Natural killer cell treated with Interleukin-12 subunit alpha and Interleukin-12 subunit beta and Interleukin-15 and Interleukin-18, amount 100 ng/mL, for 72 hours (primary cell): ENCODE measurements at regions not wholly inside any gene's neighbourhood (a gene's known extent, or its start where the extent isn't known, plus 50 kb on each side); places are given as distances from the start of the nearest gene placed in this dataset.
A peak's percentile ranks its signal among the peaks of the same experiment; 100 is the strongest.

ENCODE experiments used
- ATAC-seq, 2 donors: fragments of 150-1000 bp; cut with Tn5 transposase in 1 of 2; sonication (Bioruptor Pico), chemical (Tn5 transposase) in 1 of 2; 2 replicates each; pipeline ENCODE4 v1.10.0; 2021
- DNase-seq: peaks from one replicate; pipeline ENCODE4 v3.0.0; 2022; ENCODE audit warnings: low spot score
- H3K27ac Mint-ChIP-seq, 2 donors: 1 replicate in 1 of 2; 2 replicates in 1 of 2; pipeline ENCODE4 v1.8.0; 2022; ENCODE audit warnings: mixed read lengths in 2 of 2, mild to moderate bottlenecking in 1 of 2, moderate library complexity in 1 of 2
- H3K27me3 Mint-ChIP-seq, 2 donors: 1 replicate in 1 of 2; 2 replicates in 1 of 2; pipeline ENCODE4 v1.8.0; 2022; ENCODE audit warnings: mixed read lengths in 2 of 2
- H3K36me3 Mint-ChIP-seq: one replicate; pipeline ENCODE4 v1.8.0; 2022; ENCODE audit warnings: mixed read lengths
- H3K4me1 Mint-ChIP-seq, 2 donors: 1 replicate in 1 of 2; 2 replicates in 1 of 2; pipeline ENCODE4 v1.8.0; 2022; ENCODE audit warnings: low read depth in 2 of 2, mixed read lengths in 2 of 2, mild to moderate bottlenecking in 1 of 2
- H3K4me3 Mint-ChIP-seq: one replicate; pipeline ENCODE4 v1.8.0; 2022; ENCODE audit warnings: mixed read lengths
- H3K9me3 Mint-ChIP-seq: 2 replicates; pipeline ENCODE4 v1.8.0; 2022; ENCODE audit warnings: mixed read lengths

- H3K9me3 Mint-ChIP-seq = no peaks in the 10 kb centered on the region
- peaks cover 56 to 71% of the 10 kb centered on the region in 2 donors for H3K4me1 Mint-ChIP-seq
- H3K27me3 Mint-ChIP-seq = no peaks in the 10 kb centered on the region
- DNase-seq (no peak), ATAC-seq (no peak)
- peak overlapping the region; percentile 79 to 86 for H3K27ac Mint-ChIP-seq
- peaks cover 4% of the 10 kb centered on the region for H3K36me3 Mint-ChIP-seq
- peak overlapping the region; percentile 65 for H3K4me3 Mint-ChIP-seq
These were observed 75.8 kb downstream of the DAD1 start for GRCh38 chr14:22513066-22513812.

DNA sequence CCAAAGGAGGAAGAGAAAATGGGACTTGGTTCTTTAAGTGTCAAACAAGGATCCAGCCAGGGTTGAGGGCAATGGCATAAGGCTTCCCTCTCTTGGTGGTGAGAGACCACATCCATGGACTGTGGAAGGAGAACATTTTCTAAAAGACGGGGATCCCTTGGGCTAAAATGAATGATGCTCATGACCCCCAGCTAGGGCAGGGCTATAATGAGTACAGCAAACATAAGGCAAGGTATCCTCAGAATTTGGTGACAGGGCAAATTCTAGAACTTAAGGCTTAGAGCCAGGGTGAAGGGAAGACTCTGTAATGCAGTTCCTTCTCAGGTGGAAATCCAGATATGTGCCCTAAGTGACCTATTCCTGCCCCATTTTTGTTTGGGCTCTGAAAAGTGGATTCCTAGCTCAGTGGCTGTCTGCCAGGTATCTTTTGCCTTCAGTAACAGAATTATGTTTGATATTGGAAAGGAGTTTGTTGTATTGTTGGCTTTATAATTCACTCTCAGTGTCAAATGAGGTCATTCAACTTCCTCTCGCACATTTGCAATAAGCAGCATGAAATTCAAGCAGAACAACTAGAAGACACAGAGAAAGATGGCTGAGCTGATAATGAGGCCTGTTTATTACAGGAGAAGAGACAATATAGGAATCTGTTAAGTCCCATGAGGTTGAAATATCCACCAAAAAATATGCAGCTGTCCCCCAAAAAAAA is 76.8 kb downstream of the DAD1 start:
- peak overlapping the region; percentile 79 to 86 for H3K27ac Mint-ChIP-seq
- peak overlapping the region; percentile 65 for H3K4me3 Mint-ChIP-seq
- H3K27me3 Mint-ChIP-seq = no peaks in the 10 kb centered on the region
- no peaks in the 10 kb centered on the region for H3K9me3 Mint-ChIP-seq
- H3K4me1 Mint-ChIP-seq = peaks cover 52 to 71% of the 10 kb centered on the region in 2 donors
- ATAC-seq = no peak
- H3K36me3 Mint-ChIP-seq = peaks cover 4% of the 10 kb centered on the region
- DNase-seq = no peak

GRCh38 chr14:22510527-22511110 is 78.4 kb downstream of the DAD1 start:
- H3K4me1 Mint-ChIP-seq = peaks cover 61 to 80% of the 10 kb centered on the region in 2 donors
- H3K27me3 Mint-ChIP-seq = no peaks in the 10 kb centered on the region
- no peak for DNase-seq
- H3K36me3 Mint-ChIP-seq = peaks cover 4% of the 10 kb centered on the region
- ATAC-seq = no peak
- peak overlapping the region; percentile 81 for H3K4me3 Mint-ChIP-seq
- H3K9me3 Mint-ChIP-seq = no peaks in the 10 kb centered on the region
- H3K27ac Mint-ChIP-seq = peak overlapping the region; percentile 79 to 86

DNA sequence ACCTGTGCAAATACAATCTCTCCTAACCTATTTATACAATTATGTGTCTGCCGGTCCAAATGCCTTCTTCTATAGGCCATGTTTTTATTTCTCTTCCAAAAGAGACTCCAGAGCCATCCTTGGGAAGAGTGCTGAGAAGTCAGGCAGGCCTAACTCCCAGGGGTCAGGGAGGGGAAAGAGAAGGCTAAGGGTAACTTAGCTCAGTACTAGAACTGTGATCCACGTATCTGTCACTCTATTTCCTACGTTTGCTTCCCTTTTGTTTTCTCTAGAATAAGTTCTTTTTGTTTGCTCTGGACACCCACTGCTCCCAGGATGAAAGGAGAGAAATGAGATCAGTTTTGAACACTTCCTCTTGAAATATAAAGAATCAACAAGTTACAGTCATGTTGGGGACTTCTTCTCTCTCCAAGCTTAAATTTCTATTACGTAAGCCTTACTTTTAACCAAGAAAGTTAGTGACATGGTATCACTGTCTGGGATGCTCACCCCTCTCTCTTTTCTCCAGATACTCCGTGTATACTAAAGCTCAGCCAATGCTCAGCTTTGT is 79.2 kb downstream of the DAD1 start:
- H3K4me1 Mint-ChIP-seq = peaks cover 57 to 75% of the 10 kb centered on the region in 2 donors
- ATAC-seq = no peak
- no peaks in the 10 kb centered on the region for H3K9me3 Mint-ChIP-seq
- H3K27ac Mint-ChIP-seq = peak overlapping the region; percentile 79 to 86
- H3K4me3 Mint-ChIP-seq = peak overlapping the region; percentile 81
- H3K27me3 Mint-ChIP-seq = no peaks in the 10 kb centered on the region
- DNase-seq = no peak
- peaks cover 4% of the 10 kb centered on the region for H3K36me3 Mint-ChIP-seq

DNA sequence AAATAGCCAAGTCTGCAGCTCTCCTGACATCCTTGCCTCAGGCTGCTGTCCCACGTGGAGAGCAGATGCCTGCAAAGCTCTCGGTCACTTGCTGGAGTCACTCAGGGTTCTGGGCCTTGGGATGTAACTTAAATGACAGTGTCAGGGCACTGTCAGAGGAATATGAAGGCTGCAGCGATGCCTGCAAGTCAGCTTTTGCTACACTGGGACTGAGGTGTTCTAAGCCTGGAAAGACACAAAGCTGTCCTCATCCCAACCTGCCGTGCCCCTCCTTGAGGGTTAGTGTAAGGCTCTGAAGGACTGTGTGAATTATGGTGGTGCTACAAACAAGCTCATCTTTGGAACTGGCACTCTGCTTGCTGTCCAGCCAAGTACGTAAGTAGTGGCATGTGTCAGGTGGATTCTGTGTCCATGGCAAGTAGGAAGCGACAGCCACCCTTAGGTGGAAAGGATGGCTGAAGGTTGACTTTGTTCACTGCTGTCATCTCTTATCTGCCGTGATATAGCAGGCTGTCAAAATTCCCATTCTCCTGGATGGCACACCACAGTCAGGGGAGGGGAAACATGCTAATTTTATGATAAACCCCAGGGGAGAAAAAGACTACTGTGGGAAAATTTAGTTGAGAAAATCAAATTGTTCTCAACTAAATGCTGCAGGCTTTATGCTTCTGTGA is 79.9 kb downstream of the DAD1 start:
- H3K9me3 Mint-ChIP-seq = no peaks in the 10 kb centered on the region
- H3K36me3 Mint-ChIP-seq = peaks cover 4% of the 10 kb centered on the region
- ATAC-seq = no peak
- no peak for DNase-seq
- H3K27me3 Mint-ChIP-seq = no peaks in the 10 kb centered on the region
- peak overlapping the region; percentile 81 for H3K4me3 Mint-ChIP-seq
- H3K27ac Mint-ChIP-seq = peak overlapping the region; percentile 79 to 86
- H3K4me1 Mint-ChIP-seq = peaks cover 57 to 75% of the 10 kb centered on the region in 2 donors

GRCh38 chr14:22508662-22509035 is 80.4 kb downstream of the DAD1 start:
- DNase-seq (no peak), ATAC-seq (no peak)
- H3K36me3 Mint-ChIP-seq = peaks cover 4% of the 10 kb centered on the region
- H3K27me3 Mint-ChIP-seq = no peaks in the 10 kb centered on the region
- no peaks in the 10 kb centered on the region for H3K9me3 Mint-ChIP-seq
- H3K4me1 Mint-ChIP-seq = peaks cover 54 to 77% of the 10 kb centered on the region in 2 donors
- H3K4me3 Mint-ChIP-seq = peak overlapping the region; percentile 81
- H3K27ac Mint-ChIP-seq = peak overlapping the region; percentile 79 to 86

GRCh38 chr14:22508150-22508457 is 80.9 kb downstream of the DAD1 start:
- no peak for DNase-seq
- Mint-ChIP-seq H3K4me3 (peak overlapping the region; percentile 81), H3K27me3 (no peaks in the 10 kb centered on the region), H3K27ac (peak overlapping the region; percentile 79 to 86), H3K36me3 (no peaks in the 10 kb centered on the region), H3K4me1 (peaks cover 51 to 76% of the 10 kb centered on the region in 2 donors), H3K9me3 (no peaks in the 10 kb centered on the region)
- no peak for ATAC-seq

- Mint-ChIP-seq H3K4me3 (peak overlapping the region; percentile 81), H3K27ac (peak overlapping the region; percentile 79 to 86), H3K9me3 (no peaks in the 10 kb centered on the region), H3K36me3 (no peaks in the 10 kb centered on the region), H3K4me1 (peaks cover 46 to 73% of the 10 kb centered on the region in 2 donors), H3K27me3 (no peaks in the 10 kb centered on the region)
- DNase-seq (no peak), ATAC-seq (peak; percentile 63 to 71)
These were observed 82.2 kb downstream of the DAD1 start for GRCh38 chr14:22506778-22507351.

DNA sequence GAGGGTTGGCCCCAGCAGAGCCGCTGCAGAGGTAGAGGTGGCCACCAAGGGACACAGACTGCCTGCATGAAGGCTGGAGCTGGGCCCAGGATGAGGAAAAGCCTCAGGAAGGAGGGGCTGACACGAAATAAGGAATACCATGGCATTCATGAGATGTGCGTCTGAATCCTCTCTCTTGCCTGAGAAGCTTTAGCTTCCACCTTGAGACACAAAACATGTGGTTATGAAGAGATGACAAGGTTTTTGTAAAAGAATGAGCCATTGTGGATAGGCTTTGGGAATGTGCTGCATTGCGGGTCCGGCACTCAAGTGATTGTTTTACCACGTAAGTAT is 82.7 kb downstream of the DAD1 start:
- Mint-ChIP-seq H3K27ac (peak overlapping the region; percentile 79 to 86), H3K27me3 (no peaks in the 10 kb centered on the region), H3K4me1 (peaks cover 44 to 68% of the 10 kb centered on the region in 2 donors), H3K36me3 (no peaks in the 10 kb centered on the region), H3K4me3 (peak overlapping the region; percentile 81), H3K9me3 (no peaks in the 10 kb centered on the region)
- no peak for DNase-seq
- no peak for ATAC-seq

GRCh38 chr14:22505697-22506377 is 83.2 kb downstream of the DAD1 start:
- no peaks in the 10 kb centered on the region for H3K27me3 Mint-ChIP-seq
- H3K27ac Mint-ChIP-seq = peak overlapping the region; percentile 79 to 86

GRCh38 chr14:22505309-22505696 is 83.7 kb downstream of the DAD1 start:
- Mint-ChIP-seq H3K4me3 (peak overlapping the region; percentile 81), H3K9me3 (no peaks in the 10 kb centered on the region), H3K4me1 (peaks cover 37 to 63% of the 10 kb centered on the region in 2 donors), H3K36me3 (no peaks in the 10 kb centered on the region), H3K27me3 (no peaks in the 10 kb centered on the region), H3K27ac (peak overlapping the region; percentile 79 to 86)
- DNase-seq = no peak
- ATAC-seq = no peak

More at GRCh38 chr14:22505697-22506377, 83.2 kb downstream of the DAD1 start:
- peak overlapping the region; percentile 81 for H3K4me3 Mint-ChIP-seq
- no peak for DNase-seq
- H3K9me3 Mint-ChIP-seq = no peaks in the 10 kb centered on the region
- no peaks in the 10 kb centered on the region for H3K36me3 Mint-ChIP-seq
- peaks cover 41 to 64% of the 10 kb centered on the region in 2 donors for H3K4me1 Mint-ChIP-seq
- peak; percentile 53 to 67 for ATAC-seq

- Mint-ChIP-seq H3K4me3 (peak overlapping the region; percentile 61), H3K9me3 (no peaks in the 10 kb centered on the region), H3K36me3 (no peaks in the 10 kb centered on the region), H3K27me3 (no peaks in the 10 kb centered on the region), H3K27ac (peak overlapping the region; percentile 85 to 89), H3K4me1 (peaks cover 32 to 59% of the 10 kb centered on the region in 2 donors)
- no peak for ATAC-seq
- DNase-seq = no peak
These were observed 86.5 kb downstream of the DAD1 start for GRCh38 chr14:22502551-22502950.

GRCh38 chr14:22502007-22502406 is 87.0 kb downstream of the DAD1 start:
- Mint-ChIP-seq H3K27ac (peak overlapping the region; percentile 85 to 89), H3K36me3 (no peaks in the 10 kb centered on the region), H3K9me3 (no peaks in the 10 kb centered on the region), H3K4me3 (peak overlapping the region; percentile 61), H3K27me3 (no peaks in the 10 kb centered on the region), H3K4me1 (peaks cover 34 to 60% of the 10 kb centered on the region in 2 donors)
- no peak for DNase-seq
- ATAC-seq = no peak
